Right renal cortex interstitium (tissue), 3 donors: ENCODE measurements at regions not wholly inside any gene's neighbourhood (a gene's known extent, or its start where the extent isn't known, plus 50 kb on each side); places are given as distances from the start of the nearest gene placed in this dataset.

Source experiments
- DNase-seq, 3 donors: peaks; one replicate each; pipeline ENCODE4 v3.0.0-alpha.2; 2013; ENCODE audit warnings: low read depth in 3 of 3, low spot score in 2 of 3

- DNase-seq: no peak
Observed at GRCh38 chr14:98959958-98960616, 311.9 kb downstream of the BCL11B start.

- DNase-seq: no peak
Observed at GRCh38 chr14:98960617-98961013, 311.4 kb downstream of the BCL11B start.

- DNase-seq: no peak
Observed at GRCh38 chr14:98961191-98961590, 310.8 kb downstream of the BCL11B start.

GRCh38 chr14:98962118-98962517 is 309.9 kb downstream of the BCL11B start:
- no peak for DNase-seq

GRCh38 chr14:98963610-98964009 is 308.4 kb downstream of the BCL11B start:
- no peak for DNase-seq

- no peak for DNase-seq
Observed at GRCh38 chr14:98964171-98964570, 307.8 kb downstream of the BCL11B start.

GRCh38 chr14:98965076-98965475 is 306.9 kb downstream of the BCL11B start:
- DNase-seq: no peak

GRCh38 chr14:98966016-98966415 is 306.0 kb downstream of the BCL11B start:
- DNase-seq: no peak

GRCh38 chr14:98966475-98967162 is 305.4 kb downstream of the BCL11B start:
- DNase-seq: no peak

GRCh38 chr14:98974113-98974512 is 297.9 kb downstream of the BCL11B start:
- no peak for DNase-seq

- no peak for DNase-seq
Observed at GRCh38 chr14:98976271-98976670, 295.7 kb downstream of the BCL11B start.

- no peak for DNase-seq
Observed at GRCh38 chr14:98977451-98977850, 294.5 kb downstream of the BCL11B start.

- DNase-seq: no peak
Observed at GRCh38 chr14:98982986-98983385, 289.0 kb downstream of the BCL11B start.

GRCh38 chr14:98984027-98984718 is 287.8 kb downstream of the BCL11B start:
- DNase-seq: no peak

- DNase-seq: no peak
Observed at GRCh38 chr14:98984719-98985041, 287.3 kb downstream of the BCL11B start.

- no peak for DNase-seq
Observed at GRCh38 chr14:98993818-98994217, 278.2 kb downstream of the BCL11B start.

- no peak for DNase-seq
Observed at GRCh38 chr14:98994561-98994960, 277.4 kb downstream of the BCL11B start.

- no peak for DNase-seq
Observed at GRCh38 chr14:98997526-98998205, 274.3 kb downstream of the BCL11B start.

- DNase-seq: no peak
Observed at GRCh38 chr14:98999345-98999744, 272.7 kb downstream of the BCL11B start.

GRCh38 chr14:98999901-99000300 is 272.1 kb downstream of the BCL11B start:
- no peak for DNase-seq

- no peak for DNase-seq
Observed at GRCh38 chr14:99001241-99001640, 270.8 kb downstream of the BCL11B start.

GRCh38 chr14:99003646-99004045 is 268.4 kb downstream of the BCL11B start:
- no peak for DNase-seq
